IPS-20b (cell line): ENCODE measurements at regions not wholly inside any gene's neighbourhood (a gene's known extent, or its start where the extent isn't known, plus 50 kb on each side); places are given as distances from the start of the nearest gene placed in this dataset.
"Not testable (repeated sequence)": the region's sequence is repeated elsewhere in the genome, so short reads cannot be mapped to it uniquely, and the experiment has no call there.

Experiments used
- H3K27ac ChIP-seq: one replicate; pipeline ENCODE4 v1.5.1; 2013; ENCODE audit warnings: low read length
- H3K27me3 ChIP-seq: 2 replicates; pipeline ENCODE4 v1.6.1; 2013; ENCODE audit warnings: mild to moderate bottlenecking, low read length, inconsistent platforms; ENCODE audit not compliant: insufficient read depth
- H3K36me3 ChIP-seq: 2 replicates; pipeline ENCODE4 v1.6.1; 2013; ENCODE audit warnings: low read depth, mild to moderate bottlenecking, inconsistent platforms, low read length, moderate library complexity; ENCODE audit not compliant: insufficient read depth
- H3K4me1 ChIP-seq: 2 replicates; pipeline ENCODE4 v1.6.1; 2013; ENCODE audit warnings: mild to moderate bottlenecking, control low read depth, inconsistent platforms, low read length, moderate library complexity; ENCODE audit not compliant: insufficient read depth
- H3K4me3 ChIP-seq: 2 replicates; pipeline ENCODE4 v1.5.1; 2013; ENCODE audit warnings: mild to moderate bottlenecking, low read length, inconsistent platforms
- H3K9ac ChIP-seq: 2 replicates; pipeline ENCODE4 v1.6.1; 2013; ENCODE audit warnings: low read depth, mild to moderate bottlenecking, inconsistent platforms, low read length, moderate library complexity
- H3K9me3 ChIP-seq: 2 replicates; pipeline ENCODE4 v1.6.1; 2013; ENCODE audit warnings: mild to moderate bottlenecking, low read depth, low read length, inconsistent platforms; ENCODE audit not compliant: insufficient read depth

DNA sequence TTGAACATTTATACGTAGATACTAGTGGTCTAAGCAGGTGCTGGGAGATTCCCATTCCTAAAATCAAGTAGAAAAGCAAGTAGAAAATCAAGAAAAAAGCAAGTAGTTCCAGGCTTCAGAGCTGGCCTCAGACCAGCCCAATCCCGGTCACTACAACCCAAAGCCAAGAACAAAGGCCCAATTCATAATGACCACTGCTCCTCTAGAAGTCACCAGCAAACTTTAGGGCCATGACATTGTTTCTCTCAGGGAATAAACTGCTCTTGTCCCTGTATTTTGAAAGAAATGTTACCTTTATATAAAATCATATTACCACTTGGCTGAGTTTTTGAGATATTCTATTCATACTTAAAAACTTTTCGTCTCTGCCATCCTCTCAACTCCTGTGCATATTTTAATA lies 106.3 kb upstream of the IL12A start:
- H3K36me3 ChIP-seq, result peaks cover 3% of the 10 kb centered on the region; the same call in 1 of the 2 replicates
- H3K4me1 ChIP-seq, result peaks cover 7% of the 10 kb centered on the region; the same call in 1 of the 2 replicates
- H3K27ac ChIP-seq, result no peak overlapping the region
- H3K27me3 ChIP-seq, result no peaks in the 10 kb centered on the region
- H3K9me3 ChIP-seq, result no peaks in the 10 kb centered on the region
- H3K4me3 ChIP-seq, result no peak overlapping the region
- no peak overlapping the region for H3K9ac ChIP-seq

DNA sequence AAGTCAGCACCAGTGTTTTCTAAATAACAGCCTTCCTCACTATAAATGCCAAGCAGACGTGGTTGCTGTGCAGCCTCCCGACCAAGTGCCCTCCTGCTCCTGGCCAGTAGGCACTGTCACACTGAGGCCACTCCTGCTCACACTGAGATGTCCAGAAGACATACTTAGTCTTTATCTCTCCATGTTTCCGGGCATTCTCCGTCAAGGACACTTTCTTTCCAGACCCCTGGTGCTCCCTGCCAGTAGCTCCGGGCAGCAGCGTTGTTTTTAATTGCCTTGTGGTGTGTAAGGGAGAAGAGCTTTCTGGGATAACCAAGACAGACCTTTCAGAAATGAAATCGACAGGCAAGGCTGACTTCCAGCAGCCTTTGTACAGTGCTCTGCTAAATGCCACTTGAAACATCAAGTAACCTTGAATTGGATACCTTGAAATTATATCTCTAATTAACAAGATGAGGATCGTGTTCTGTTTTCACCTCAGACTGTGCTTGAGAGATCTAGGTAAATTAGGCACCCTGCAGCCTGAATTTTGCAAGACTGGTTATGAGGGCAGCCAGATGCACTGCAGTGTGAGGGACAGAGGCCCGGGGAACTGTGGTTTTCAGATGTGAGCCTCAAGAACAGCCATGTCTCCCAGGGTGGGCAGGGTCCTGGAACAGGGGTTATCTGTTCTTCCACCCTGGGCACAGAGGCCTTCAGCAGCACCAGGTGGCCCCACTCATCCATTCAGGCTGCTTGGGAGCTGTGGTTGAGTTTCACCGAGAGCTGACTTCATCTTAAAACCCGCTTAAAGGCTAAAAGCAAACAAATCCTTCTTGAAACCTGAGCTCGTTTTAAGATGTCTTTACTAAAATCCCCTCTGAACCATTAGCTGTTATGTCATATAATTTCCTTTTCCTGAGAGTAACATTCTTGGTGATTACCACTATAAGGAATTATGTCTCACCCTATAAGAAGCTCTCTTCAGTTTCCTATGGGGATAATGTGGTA lies 105.5 kb upstream of the IL12A start:
- no peaks in the 10 kb centered on the region for H3K9me3 ChIP-seq
- no peak overlapping the region for H3K9ac ChIP-seq
- H3K27ac ChIP-seq, result no peak overlapping the region
- H3K4me1 ChIP-seq, result peaks cover 5% of the 10 kb centered on the region; the same call in 1 of the 2 replicates
- H3K36me3 ChIP-seq, result peaks cover 10% of the 10 kb centered on the region; the same call in 1 of the 2 replicates
- no peak overlapping the region for H3K4me3 ChIP-seq
- H3K27me3 ChIP-seq, result no peaks in the 10 kb centered on the region

DNA sequence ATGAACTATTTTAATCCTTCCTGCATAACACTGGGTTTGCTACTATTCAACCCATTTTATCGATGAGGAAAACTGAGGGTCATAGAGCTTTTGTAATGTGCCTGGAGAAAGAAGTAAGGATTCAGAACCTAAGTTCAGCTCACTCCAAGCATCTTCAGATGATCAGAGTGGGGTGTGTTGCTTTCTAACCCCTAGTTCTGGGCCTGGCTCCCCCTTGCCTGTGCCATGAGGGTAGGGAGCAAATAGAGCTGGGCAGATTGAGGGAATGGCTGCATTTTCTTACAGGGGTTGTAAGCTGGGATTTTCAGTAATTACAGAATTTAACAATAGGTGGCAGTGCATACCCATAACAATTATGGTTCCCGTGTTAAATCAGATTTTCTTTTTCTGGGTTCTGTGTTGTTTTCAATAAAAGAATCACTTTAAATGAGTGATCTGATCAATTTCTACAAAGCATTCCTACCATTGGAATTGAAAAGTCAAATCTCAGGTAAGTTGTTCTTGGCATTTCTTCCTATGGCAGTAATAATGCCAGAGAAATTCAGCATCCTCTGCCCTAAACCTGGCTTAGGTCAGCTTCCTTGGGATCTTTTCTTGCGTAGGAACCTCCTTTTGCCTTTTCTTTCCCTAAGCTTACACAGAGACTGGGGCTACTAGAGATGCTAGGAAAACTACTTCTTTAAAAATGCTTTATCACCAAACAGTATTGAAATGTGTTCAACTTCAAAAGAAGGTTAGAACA lies 103.8 kb upstream of the IL12A start:
- H3K36me3 ChIP-seq, result peaks cover 16% of the 10 kb centered on the region; the same call in 1 of the 2 replicates
- H3K27me3 ChIP-seq, result no peaks in the 10 kb centered on the region
- no peak overlapping the region for H3K4me3 ChIP-seq
- no peak overlapping the region for H3K27ac ChIP-seq
- H3K9me3 ChIP-seq, result no peaks in the 10 kb centered on the region
- H3K9ac ChIP-seq, result no peak overlapping the region
- peaks cover 5% of the 10 kb centered on the region; the same call in 1 of the 2 replicates for H3K4me1 ChIP-seq

DNA sequence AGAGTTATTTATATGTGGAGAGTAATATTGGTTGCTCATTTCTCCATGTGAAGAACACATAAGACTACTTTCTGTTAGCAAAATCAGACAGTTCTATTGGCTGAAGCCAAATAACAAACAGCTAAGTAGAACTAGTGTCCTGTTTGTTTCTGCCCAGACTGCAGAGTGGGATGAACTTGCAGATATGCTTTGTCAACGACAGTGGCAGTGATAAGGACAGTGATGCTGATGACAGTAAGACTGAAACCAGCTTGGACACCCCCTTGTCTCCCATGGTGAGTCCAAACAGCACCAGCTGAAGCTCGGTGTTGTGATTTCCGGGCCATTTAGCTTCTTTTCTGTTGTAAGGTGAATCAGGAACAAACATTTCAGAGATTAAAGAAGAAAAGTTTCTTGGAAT lies 102.6 kb upstream of the IL12A start:
- H3K4me1 ChIP-seq, result peaks cover 5% of the 10 kb centered on the region; the same call in 1 of the 2 replicates
- peaks cover 16% of the 10 kb centered on the region; the same call in 1 of the 2 replicates for H3K36me3 ChIP-seq
- H3K4me3 ChIP-seq, result no peak overlapping the region
- H3K9me3 ChIP-seq, result no peaks in the 10 kb centered on the region
- no peak overlapping the region for H3K27ac ChIP-seq
- no peaks in the 10 kb centered on the region for H3K27me3 ChIP-seq
- H3K9ac ChIP-seq, result no peak overlapping the region

DNA sequence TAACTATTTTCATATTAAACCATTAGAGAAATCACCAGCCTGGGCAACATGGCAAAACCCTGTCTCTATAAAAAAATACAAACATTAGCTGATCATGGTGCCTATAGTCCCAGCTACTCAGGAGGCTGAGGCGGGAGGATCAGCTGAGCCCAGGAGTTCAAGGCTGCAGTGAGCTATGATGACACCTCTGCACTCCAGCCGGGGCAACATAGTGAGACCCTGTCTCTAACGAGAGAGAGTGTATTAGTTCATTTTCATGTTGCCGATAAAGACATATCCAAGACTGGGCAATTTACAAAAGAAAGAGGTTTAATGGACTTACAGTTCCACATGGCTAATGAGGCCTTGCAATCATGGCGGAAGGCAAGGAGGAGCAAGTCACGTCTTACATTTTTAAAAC lies 102.1 kb upstream of the IL12A start:
- H3K9me3 ChIP-seq, H3K4me1 ChIP-seq, H3K27me3 ChIP-seq, H3K9ac ChIP-seq, H3K27ac ChIP-seq, H3K4me3 ChIP-seq: not testable (repeated sequence)
- H3K36me3 ChIP-seq, result peaks cover 16% of the 10 kb centered on the region; the same call in 1 of the 2 replicates

DNA sequence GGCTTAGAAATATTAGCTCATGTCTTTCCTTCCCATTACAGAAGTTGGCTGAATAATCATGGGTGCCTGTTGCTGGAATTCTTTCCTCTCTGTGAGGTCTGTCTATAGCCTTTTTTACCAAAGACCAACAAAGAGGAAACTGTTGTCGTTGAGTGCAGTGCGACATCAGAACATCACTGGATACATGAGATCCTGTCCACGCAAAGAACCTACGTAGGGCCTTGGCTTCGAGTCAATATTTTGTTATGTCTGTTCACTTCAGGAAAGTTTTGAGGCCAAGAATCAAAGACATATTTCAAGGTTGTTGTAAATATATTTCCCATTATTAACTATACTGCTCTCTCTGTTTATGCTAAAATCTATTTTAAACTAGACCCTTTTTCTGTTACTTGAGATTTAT lies 101.5 kb upstream of the IL12A start:
- Histone ChIP-seq H3K27me3 (no peaks in the 10 kb centered on the region), H3K4me1 (no peaks in the 10 kb centered on the region), H3K4me3 (no peak overlapping the region), H3K9ac (no peak overlapping the region), H3K27ac (no peak overlapping the region), H3K36me3 (peaks cover 21% of the 10 kb centered on the region), H3K9me3 (no peaks in the 10 kb centered on the region)

DNA sequence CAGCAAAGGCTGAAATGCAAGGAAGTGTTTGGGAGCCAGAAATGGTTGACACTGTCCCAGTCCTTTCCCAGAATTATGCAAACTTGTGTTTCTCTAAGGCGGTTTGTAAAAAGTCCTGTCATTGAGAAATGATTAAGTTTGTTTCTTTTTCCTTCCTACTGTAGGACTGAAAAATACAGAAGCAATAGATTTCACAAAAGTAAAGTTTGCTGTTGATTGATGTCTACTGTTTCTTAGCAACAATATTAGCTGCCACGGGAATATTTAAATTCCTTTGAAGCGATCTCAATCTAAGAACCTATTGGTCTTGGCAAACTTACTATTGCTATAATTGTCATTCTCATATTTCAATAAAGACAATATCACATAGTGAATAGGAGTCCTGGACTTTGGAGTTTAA lies 100.7 kb upstream of the IL12A start:
- Histone ChIP-seq H3K4me1 (no peaks in the 10 kb centered on the region), H3K27me3 (no peaks in the 10 kb centered on the region), H3K36me3 (peaks cover 28% of the 10 kb centered on the region), H3K9ac (no peak overlapping the region), H3K9me3 (no peaks in the 10 kb centered on the region), H3K4me3 (no peak overlapping the region), H3K27ac (no peak overlapping the region)

DNA sequence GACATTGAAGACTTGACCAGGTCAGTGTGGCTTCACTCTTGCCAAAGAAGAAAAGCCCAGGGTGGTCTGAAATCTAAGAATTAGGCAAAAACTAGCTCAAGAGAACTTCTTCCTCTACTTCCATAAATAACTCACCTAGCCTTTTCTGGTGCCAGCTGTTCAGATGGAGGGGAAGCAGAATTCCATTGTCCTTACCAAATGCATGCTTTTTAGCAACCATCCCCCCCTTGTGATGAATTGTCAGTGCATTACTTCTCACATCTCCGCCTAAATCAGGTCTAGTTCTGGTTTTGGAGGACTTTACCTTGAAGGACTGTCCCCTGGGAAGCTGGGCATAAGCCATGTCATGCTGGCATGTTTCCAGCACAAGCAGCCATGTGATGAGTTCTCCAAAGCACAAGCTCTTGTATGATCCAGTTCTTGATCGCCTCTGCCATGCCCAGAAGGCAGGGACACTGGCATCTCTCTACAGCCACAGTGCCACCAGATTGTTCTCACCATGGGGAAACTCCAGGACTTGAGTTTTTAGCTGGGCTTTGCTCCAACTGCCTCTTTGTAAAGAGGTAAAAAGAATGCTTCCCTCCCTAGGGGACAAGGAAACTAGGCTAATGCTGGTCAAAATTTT lies 96.4 kb upstream of the IL12A start:
- Histone ChIP-seq H3K36me3 (peaks cover 52% of the 10 kb centered on the region), H3K27me3 (no peaks in the 10 kb centered on the region), H3K9ac (no peak overlapping the region), H3K27ac (no peak overlapping the region), H3K4me1 (no peaks in the 10 kb centered on the region), H3K4me3 (no peak overlapping the region), H3K9me3 (no peaks in the 10 kb centered on the region)

DNA sequence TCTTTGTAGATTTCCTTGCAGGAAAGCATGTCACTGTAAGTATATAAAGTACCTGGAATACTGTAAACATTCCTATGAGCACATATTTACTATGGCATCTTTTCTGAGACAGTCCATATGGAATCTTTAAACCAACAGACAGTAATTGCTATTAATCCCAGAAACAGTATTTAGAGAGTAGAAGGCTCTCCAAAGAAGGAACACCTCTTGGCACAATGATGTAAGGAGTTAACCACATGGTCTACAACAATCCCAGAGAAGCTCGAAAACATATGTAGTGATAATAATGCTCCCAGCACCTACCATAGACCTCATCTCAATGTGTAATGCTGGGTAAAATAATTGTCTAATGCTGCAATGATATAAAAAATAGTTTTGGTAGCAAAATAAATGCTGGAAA lies 95.8 kb upstream of the IL12A start:
- Histone ChIP-seq H3K9me3 (no peaks in the 10 kb centered on the region), H3K27me3 (no peaks in the 10 kb centered on the region), H3K27ac (no peak overlapping the region), H3K9ac (no peak overlapping the region), H3K4me3 (no peak overlapping the region), H3K4me1 (no peaks in the 10 kb centered on the region), H3K36me3 (peaks cover 52% of the 10 kb centered on the region)

DNA sequence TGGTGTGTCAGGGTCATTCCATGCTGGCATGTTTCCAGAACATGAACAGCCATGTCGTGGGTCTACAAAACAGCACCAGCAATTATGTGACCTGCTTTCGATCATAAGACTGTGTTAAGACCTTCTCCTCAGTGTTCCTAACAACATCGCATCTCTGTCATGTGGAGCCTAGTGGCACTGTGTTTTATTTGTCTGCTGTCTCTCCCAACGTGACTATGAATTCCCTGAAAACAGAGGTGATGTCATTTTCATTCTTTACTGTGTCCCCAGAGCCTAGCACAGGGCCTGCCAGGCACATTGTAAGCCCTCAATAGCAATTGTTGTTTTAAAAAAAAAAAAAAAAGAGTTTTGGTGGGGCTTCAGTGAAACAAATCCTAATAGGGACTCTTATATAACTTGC lies 94.2 kb upstream of the IL12A start:
- H3K4me1 ChIP-seq, result no peaks in the 10 kb centered on the region
- H3K36me3 ChIP-seq, result peaks cover 48% of the 10 kb centered on the region
- no peak overlapping the region for H3K27ac ChIP-seq
- H3K9ac ChIP-seq, result no peak overlapping the region
- no peaks in the 10 kb centered on the region for H3K9me3 ChIP-seq
- no peaks in the 10 kb centered on the region for H3K27me3 ChIP-seq
- no peak overlapping the region for H3K4me3 ChIP-seq

DNA sequence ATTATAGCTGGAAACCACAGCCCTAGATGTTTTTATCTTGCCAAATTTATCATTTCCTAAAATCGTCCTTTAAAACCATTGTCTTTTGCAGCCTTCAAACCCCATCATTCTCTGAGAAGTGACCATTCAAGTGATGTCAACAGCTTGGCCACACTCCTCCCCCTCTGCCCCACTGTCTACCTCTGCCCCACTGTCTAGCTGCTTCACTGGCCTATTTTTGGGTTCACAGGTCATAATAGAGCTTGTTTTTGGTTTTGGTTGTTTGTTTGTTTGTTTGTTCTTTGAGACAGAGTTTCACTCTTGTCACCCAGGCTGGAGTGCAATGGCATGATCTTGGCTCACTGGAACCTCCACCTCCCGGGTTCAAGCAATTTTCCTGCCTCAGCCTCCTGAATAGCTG lies 93.2 kb upstream of the IL12A start:
- Histone ChIP-seq H3K27ac (no peak overlapping the region), H3K9me3 (no peaks in the 10 kb centered on the region), H3K9ac (no peak overlapping the region), H3K27me3 (no peaks in the 10 kb centered on the region), H3K4me3 (no peak overlapping the region), H3K36me3 (peaks cover 48% of the 10 kb centered on the region), H3K4me1 (no peaks in the 10 kb centered on the region)
